Caki2 (cell line): ENCODE measurements at regions not wholly inside any gene's neighbourhood (a gene's known extent, or its start where the extent isn't known, plus 50 kb on each side); places are given as distances from the start of the nearest gene placed in this dataset.

Experiments
- DNase-seq: peaks from one replicate; pipeline ENCODE4 v3.0.0-alpha.2; 2015; ENCODE audit warnings: low read depth
- in situ Hi-C: cut with HindIII; loops from 2 replicates; pipeline ENCODE4 v1.10.0; 2016; ENCODE audit warnings: low sequenced_read_pairs, low pct_unique_long_range_greater_than_20kb, mixed read lengths

DNA sequence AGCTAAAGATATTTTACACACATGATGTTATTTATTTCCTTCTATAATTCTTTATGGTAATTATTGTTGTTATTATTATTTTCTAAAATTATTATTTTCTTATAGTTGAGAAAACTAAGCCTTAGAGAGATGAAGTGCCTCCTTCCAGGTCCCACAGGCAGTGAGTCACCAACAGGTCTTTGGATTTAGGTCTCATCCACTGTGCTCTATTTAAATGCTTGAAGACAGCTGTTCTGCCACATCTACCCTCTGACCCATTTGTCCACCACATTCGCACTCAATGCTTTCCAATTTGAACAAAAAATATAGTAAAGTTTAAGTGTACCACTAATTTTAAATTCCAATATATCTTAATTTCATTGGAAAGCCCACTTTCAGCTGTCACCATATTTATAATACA, 566.4 kb downstream of the PPARGC1A start:
- in situ Hi-C loops: no loop called here
- no peak for DNase-seq

DNA sequence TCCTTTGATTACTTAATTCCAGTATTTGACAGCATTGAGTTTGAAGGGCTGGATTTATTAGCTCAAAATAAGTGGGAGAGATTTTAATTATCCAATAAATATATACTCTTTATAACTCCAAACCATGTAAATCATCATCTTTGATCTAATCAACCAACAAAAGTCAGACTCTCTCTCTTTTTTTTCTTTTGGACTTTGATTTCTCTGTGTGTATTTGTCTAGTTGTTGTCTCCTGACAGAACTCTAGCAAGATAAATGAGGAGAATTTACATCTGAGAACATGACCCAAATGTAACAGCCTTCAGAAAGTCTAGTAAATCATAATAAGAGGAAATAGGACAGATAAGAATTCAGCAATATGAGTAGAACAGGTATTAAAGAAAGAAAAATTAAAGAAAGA, 567.1 kb downstream of the PPARGC1A start:
- in situ Hi-C loops: no loop called here
- no peak for DNase-seq

- in situ Hi-C loops: no loop called here
- DNase-seq: no peak
Observed at GRCh38 chr4:23320931-23321587, 568.8 kb downstream of the PPARGC1A start.

- in situ Hi-C loops: no loop called here
- DNase-seq: no peak
Observed at GRCh38 chr4:23312686-23313085, 577.2 kb downstream of the PPARGC1A start.

- in situ Hi-C loops: no loop called here
- no peak for DNase-seq
Observed at GRCh38 chr4:23311983-23312382, 577.9 kb downstream of the PPARGC1A start.

DNA sequence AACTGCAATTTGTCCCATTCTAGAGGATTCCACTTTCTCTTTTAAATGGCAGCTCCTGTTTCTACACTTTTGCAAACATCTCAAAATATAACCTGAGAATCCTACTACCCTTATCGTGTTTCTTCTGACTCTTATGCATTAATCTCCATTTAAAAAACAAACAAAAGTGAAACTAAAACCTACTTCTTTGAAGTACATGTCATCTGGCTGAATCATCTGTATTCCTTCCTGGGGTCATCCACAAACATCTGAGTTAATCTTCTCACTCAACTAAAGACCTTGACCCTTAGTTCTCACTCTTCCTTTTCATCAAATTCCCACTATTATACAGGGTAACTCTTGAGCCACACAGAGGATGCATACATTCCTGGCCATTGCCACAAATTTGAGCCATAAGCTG, 584.8 kb downstream of the PPARGC1A start:
- in situ Hi-C loops: no loop called here
- peak; percentile 31 for DNase-seq

GRCh38 chr4:23298371-23298770, 591.5 kb downstream of the PPARGC1A start:
- in situ Hi-C loops: no loop called here
- DNase-seq: no peak

GRCh38 chr4:23297327-23297726, 592.5 kb downstream of the PPARGC1A start:
- in situ Hi-C loops: no loop called here
- no peak for DNase-seq

- in situ Hi-C loops: no loop called here
- no peak for DNase-seq
Observed at GRCh38 chr4:23291139-23291538, 598.4 kb downstream of the GBA3 start.

DNA sequence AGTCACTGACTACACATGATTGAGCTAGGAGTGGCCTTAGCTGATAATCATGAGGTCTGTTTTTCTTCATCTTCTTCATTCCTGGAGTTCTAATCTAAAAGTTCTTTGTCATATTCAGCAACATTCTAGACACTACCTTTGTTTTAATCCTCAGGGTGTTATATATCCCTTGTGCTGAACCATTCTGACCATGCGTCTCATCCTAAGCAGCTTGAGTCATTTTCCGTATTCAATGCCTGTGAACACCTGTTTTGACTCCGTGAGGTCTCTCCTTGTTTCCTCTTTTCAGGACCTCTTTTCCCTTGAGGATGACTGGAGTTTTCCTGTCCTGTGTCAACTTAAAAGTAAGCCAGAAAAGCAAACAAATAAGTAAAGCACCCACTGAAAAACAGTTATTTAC, 597.9 kb downstream of the GBA3 start:
- in situ Hi-C loops: no loop called here
- DNase-seq: peak; percentile 88

- in situ Hi-C loops: no loop called here
- no peak for DNase-seq
Observed at GRCh38 chr4:23279377-23279986, 586.7 kb downstream of the GBA3 start.

- in situ Hi-C loops: no loop called here
- no peak for DNase-seq
Observed at GRCh38 chr4:23278845-23279244, 586.1 kb downstream of the GBA3 start.

- in situ Hi-C loops: no loop called here
- no peak for DNase-seq
Observed at GRCh38 chr4:23276076-23276475, 583.3 kb downstream of the GBA3 start.

DNA sequence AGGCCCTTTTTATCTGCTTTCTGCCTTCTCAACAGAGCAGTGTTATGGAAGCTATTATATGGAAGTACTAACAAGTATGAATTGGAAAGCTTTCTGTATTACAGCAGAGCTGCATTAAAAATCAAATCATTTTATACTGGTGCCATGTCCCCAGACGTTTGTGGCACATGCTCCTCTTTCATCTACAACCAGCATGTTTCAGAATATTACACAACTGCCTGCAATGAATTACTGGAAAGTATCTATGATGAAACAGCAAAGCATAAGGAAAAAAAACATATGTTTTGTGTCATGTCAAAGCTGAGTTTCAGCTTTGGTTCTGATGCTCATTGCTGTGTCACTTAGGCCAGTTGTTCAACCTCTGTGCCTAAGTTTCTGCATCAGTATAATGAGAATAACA, 576.8 kb downstream of the GBA3 start:
- in situ Hi-C loops: no loop called here
- DNase-seq: no peak

DNA sequence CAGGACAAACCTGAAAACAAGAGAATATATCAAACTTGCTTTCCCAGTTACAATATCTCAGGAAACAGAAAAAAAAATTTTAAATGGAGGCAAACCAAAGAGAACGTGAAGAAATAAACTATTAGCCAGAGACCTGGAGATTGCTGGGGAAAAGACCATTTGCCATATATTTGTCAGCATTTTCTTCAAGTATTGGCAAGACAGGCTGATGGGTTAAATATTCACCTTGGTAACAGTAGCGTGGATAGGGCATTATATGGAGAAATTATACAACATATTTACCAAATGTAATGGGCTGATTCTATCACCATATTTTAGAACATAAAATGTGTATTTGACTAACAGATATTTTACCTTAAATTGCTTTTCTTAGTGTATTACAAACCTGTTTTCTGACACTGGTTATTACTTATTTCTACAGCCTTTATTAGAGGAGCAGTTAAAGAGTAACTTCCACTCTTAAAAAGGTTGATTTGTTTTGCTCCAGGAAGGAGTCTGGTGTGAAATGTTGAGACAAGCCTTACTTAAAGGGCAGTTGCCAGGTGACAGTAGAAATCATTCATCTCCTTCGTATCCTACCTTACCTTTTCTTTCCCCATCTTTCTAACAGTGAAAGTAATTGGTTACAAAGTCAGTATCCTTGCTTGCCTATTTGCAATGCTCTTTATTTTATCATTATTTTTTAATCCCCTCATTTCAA, 575.5 kb downstream of the GBA3 start:
- in situ Hi-C loops: no loop called here
- DNase-seq: peak; percentile 30

DNA sequence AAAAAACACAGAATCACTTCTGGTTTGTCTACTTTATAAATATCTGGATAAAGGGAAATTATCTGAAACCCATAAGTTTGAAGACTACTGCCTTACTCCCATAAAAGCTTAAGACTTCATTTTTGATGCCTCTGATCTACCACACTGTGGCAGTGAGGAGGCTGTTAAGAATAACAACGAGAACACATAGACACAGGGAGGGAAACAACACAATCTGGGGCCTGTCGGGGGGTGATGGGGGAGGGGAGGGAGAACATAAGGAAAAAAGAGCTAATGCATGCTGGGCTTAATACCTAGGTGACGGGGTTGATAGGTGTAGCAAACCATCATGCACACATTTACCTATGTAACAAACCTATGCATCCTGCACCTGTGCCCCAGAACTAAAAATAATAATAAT, 573.7 kb downstream of the GBA3 start:
- in situ Hi-C loops: no loop called here
- DNase-seq: no peak

DNA sequence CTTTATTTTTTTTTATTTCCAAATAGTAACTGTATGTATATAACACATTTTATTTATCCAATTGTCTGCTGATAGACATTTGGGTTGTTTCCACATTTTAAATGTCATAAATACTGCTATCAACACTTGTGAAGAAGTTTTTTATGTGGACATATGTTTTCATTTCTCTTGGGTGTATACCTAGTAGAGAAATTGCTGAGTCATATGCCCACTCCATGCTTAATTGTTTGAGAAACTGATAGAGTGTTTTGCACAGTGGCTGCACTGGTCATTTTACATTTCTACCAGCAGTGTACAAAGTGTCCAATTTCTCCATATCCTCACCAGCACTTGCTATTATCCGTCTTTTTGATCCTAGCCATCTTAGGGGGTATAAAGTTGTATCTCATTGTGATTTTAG, 567.8 kb downstream of the GBA3 start:
- in situ Hi-C loops: no loop called here
- DNase-seq: peak; percentile 8

GRCh38 chr4:23245203-23245832, 552.6 kb downstream of the GBA3 start:
- no peak for DNase-seq
- in situ Hi-C loops: no loop called here

- in situ Hi-C loops: no loop called here
- DNase-seq: no peak
Observed at GRCh38 chr4:23242962-23243361, 550.2 kb downstream of the GBA3 start.
